K562 (cell line): ENCODE measurements at regions not wholly inside any gene's neighbourhood (a gene's known extent, or its start where the extent isn't known, plus 50 kb on each side); places are given as distances from the start of the nearest gene placed in this dataset.

Experiments
- ATAC-seq: fragments of 200-7000 bp; cut with Tn5 transposase; 3 replicates; pipeline ENCODE4 v1.9.1; 2020; ENCODE audit warnings: moderate library complexity
- BruUV-seq: library from RNA; stranded (reverse); fragments of 400-500 nt; replicated peaks from 2 replicates; lab custom pipeline; 2021; lab: Mats Ljungman, UMichigan
- CTCF ChIA-PET: fragments of 300-600 bp; formaldehyde crosslinking; extraction: SDS; loops from one replicate; lab custom pipeline; 2021; ENCODE audit warnings: low intra/inter-chr PET ratio; lab: Yijun Ruan, JAX
- POLR2A ChIA-PET: fragments of 300-600, 350-650 bp; sonication (Branson Sonifier 250); formaldehyde crosslinking; extraction: SDS; loops from one replicate; lab custom pipeline; 2021; ENCODE audit warnings: antibody characterized with exemption, inconsistent platforms; lab: Yijun Ruan, JAX
- DNase-seq, 4 experiments: peaks; one replicate each; pipeline versions ENCODE4 v3.0.0 to v3.0.0-alpha.2; 2011 to 2018; ENCODE audit warnings: low spot score in 3 of 4, mixed read lengths in 3 of 4; ENCODE audit errors: extremely low read depth in 1 of 4
- FAIRE-seq: peaks from 2 replicates; lab custom pipeline; 2011; peaks lifted over from hg19 to GRCh38; lab: Jason Lieb, UNC
- H2AFZ ChIP-seq: 2 replicates; pipeline ENCODE4 v1.6.0; 2011; ENCODE audit warnings: low read depth, low read length, control low read depth, inconsistent platforms
- H3K27ac ChIP-seq: fragments of 200-600 bp; 3 replicates; pipeline ENCODE4 v1.8.0; 2011; ENCODE audit warnings: low read depth, mild to moderate bottlenecking, control low read depth, inconsistent platforms, low read length, moderate library complexity, mixed read lengths; ENCODE audit errors: extremely low read depth
- H3K27me3 ChIP-seq, 2 experiments: fragments of 300-600 bp in 1 of 2; 2 replicates in 1 of 2; 3 replicates in 1 of 2; pipeline versions ENCODE4 v1.6.0 to v1.8.0; 2011; ENCODE audit warnings: inconsistent platforms in 2 of 2, low read length in 2 of 2, mild to moderate bottlenecking in 1 of 2, mixed read lengths in 1 of 2, moderate library complexity in 1 of 2; ENCODE audit not compliant: control insufficient read depth in 2 of 2, insufficient read depth in 2 of 2
- H3K36me3 ChIP-seq: fragments of 300-600 bp; 3 replicates; pipeline ENCODE4 v1.8.0; 2011; ENCODE audit warnings: mild to moderate bottlenecking, low read length, inconsistent platforms; ENCODE audit not compliant: control insufficient read depth, insufficient read depth
- H3K4me1 ChIP-seq, 2 experiments: fragments of 200-600 bp in 1 of 2; replicated peaks in 1 of 2; 2 replicates in 1 of 2; 3 replicates in 1 of 2; pipeline versions ENCODE4 v1.5.1 to v1.8.0; 2011; ENCODE audit warnings: inconsistent platforms in 2 of 2, low read length in 2 of 2, mild to moderate bottlenecking in 1 of 2, mixed read lengths in 1 of 2, moderate library complexity in 1 of 2; ENCODE audit not compliant: control insufficient read depth in 2 of 2, insufficient read depth in 2 of 2
- H3K4me2 ChIP-seq: 2 replicates; pipeline ENCODE4 v1.6.1; 2011; ENCODE audit warnings: low read length, control low read depth, inconsistent platforms, mixed read lengths; ENCODE audit not compliant: insufficient read depth
- H3K4me3 ChIP-seq: fragments of 200-600 bp; sonication (generic), shearing (Covaris generic); 2 replicates; pipeline ENCODE4 v1.5.1; 2016; ENCODE audit warnings: control low read depth, inconsistent platforms
- H3K79me2 ChIP-seq: fragments of 200-600 bp; 3 replicates; pipeline ENCODE4 v1.8.0; 2011; ENCODE audit warnings: low read length, inconsistent platforms; ENCODE audit not compliant: control insufficient read depth, insufficient read depth
- H3K9ac ChIP-seq, 2 experiments: 2 replicates each; pipeline versions ENCODE4 v1.6.0 to v1.6.1; 2011; ENCODE audit warnings: low read depth in 2 of 2, low read length in 2 of 2, control low read depth in 1 of 2, inconsistent platforms in 1 of 2, mild to moderate bottlenecking in 1 of 2, mixed read lengths in 1 of 2; ENCODE audit not compliant: insufficient read depth in 1 of 2
- H3K9me1 ChIP-seq: one replicate; pipeline ENCODE4 v1.6.0; 2011; ENCODE audit warnings: inconsistent platforms, mild to moderate bottlenecking, low read length, moderate library complexity; ENCODE audit not compliant: control insufficient read depth, insufficient read depth
- H3K9me3 ChIP-seq: replicated peaks from 2 replicates; pipeline ENCODE4 v1.5.1; 2011; ENCODE audit warnings: low read depth, low read length, inconsistent platforms; ENCODE audit not compliant: control insufficient read depth, insufficient read depth
- H4K20me1 ChIP-seq: replicated peaks from 2 replicates; pipeline ENCODE4 v1.6.1; 2011; ENCODE audit warnings: low read length, inconsistent platforms, mixed read lengths; ENCODE audit not compliant: control insufficient read depth, insufficient read depth
- AFF4 ChIP-seq: sonication (generic); formaldehyde crosslinking; IDR thresholded peaks from 2 replicates; pipeline ENCODE4 v1.8.0; 2023; ENCODE audit warnings: mild to moderate bottlenecking, missing genetic modification reagents
- HDAC8 ChIP-seq: fragments of 450-650 bp; IDR thresholded peaks from 2 replicates; pipeline ENCODE4 v1.6.1; 2016; ENCODE audit warnings: mild to moderate bottlenecking, missing genetic modification characterization, moderate library complexity, missing compliant biosample characterization
- IRF9 ChIP-seq: fragments of 450-650 bp; IDR thresholded peaks from 2 replicates; pipeline ENCODE4 v1.6.1; 2016; ENCODE audit warnings: missing biosample characterization, missing genetic modification characterization
- MTA1 ChIP-seq: fragments of 450-650 bp; IDR thresholded peaks from 2 replicates; pipeline ENCODE4 v1.6.1; 2017; ENCODE audit warnings: borderline replicate concordance
- POLR2H ChIP-seq: IDR thresholded peaks from 2 replicates; pipeline ENCODE4 v1.6.1; 2016; ENCODE audit warnings: missing genetic modification characterization, low read depth, mild to moderate bottlenecking, control low read depth, missing compliant biosample characterization, moderate library complexity
- UBTF ChIP-seq, 2 experiments: IDR thresholded peaks; 2 replicates each; pipeline ENCODE4 v1.6.1; 2012; ENCODE audit warnings: improper control_type of control experiment in 2 of 2, low read depth in 2 of 2, low read length in 2 of 2, borderline replicate concordance in 1 of 2
- ZHX1 ChIP-seq: fragments of 150-350 bp; conservative IDR thresholded peaks from 2 replicates; pipeline ENCODE4 v1.6.1; 2014; ENCODE audit warnings: low read length
- ZNF589 ChIP-seq: fragments of 200-800 bp; sonication (Bioruptor generic); IDR thresholded peaks from 2 replicates; pipeline ENCODE4 v1.6.1; 2016; ENCODE audit warnings: low read depth, missing genetic modification characterization, missing compliant biosample characterization
- ZNF77 ChIP-seq: fragments of 250-450 bp; sonication (Bioruptor Pico); IDR thresholded peaks from 2 replicates; pipeline ENCODE4 v1.5.0; 2020
- WGBS: fragments of 100-300 bp; shearing (Covaris generic); methylation state at CpG from one replicate; pipeline ENCODE4 v1.1.6; 2016; ENCODE audit warnings: low coverage, mixed read lengths; ENCODE audit not compliant: insufficient coverage; ENCODE audit errors: missing lambda C conversion rate; 5-methylcytosine and 5-hydroxymethylcytosine counted together
- in situ Hi-C: fragments of 300-500 bp; cut with MboI; formaldehyde crosslinking; loops from 4 replicates; pipeline ENCODE4 v1.15.0; 2018; ENCODE audit warnings: inconsistent platforms, mixed read lengths
- intact Hi-C: fragments of 100-400 bp; cut with micrococcal nuclease; formaldehyde crosslinking; loops from 2 replicates; pipeline ENCODE4 v1.14.2; 2022

- no peak for TF ChIP-seq ZHX1
These were observed 1084.2 kb upstream of the TENM3 start (continued) for GRCh38 chr4:181158971-181159370.

GRCh38 chr4:181161669-181162068 is 1081.5 kb upstream of the TENM3 start:
- H2AFZ ChIP-seq = no peak overlapping the region
- in situ Hi-C loops (no loop called here), intact Hi-C loops (no loop called here)
- no peaks in the 10 kb centered on the region for H3K27me3 ChIP-seq
- no peaks in the 10 kb centered on the region for H3K36me3 ChIP-seq
- ChIA-PET POLR2A (no interaction called here), CTCF (no interaction called here)
- WGBS = 9% methylated on average over 4 of the region's 4 CpGs
- no peaks in the 10 kb centered on the region for H3K4me1 ChIP-seq
- H4K20me1 ChIP-seq = no peaks in the 10 kb centered on the region
- BruUV-seq = no TSS peak
- no peaks in the 10 kb centered on the region for H3K9me3 ChIP-seq
- H3K79me2 ChIP-seq = no peaks in the 10 kb centered on the region
- H3K9ac ChIP-seq = no peak overlapping the region
- no peaks in the 10 kb centered on the region for H3K9me1 ChIP-seq
- FAIRE-seq = no peak
- no peak for DNase-seq
- no peak for ATAC-seq
- H3K4me3 ChIP-seq = no peak overlapping the region
- H3K4me2 ChIP-seq = no peak overlapping the region
- H3K27ac ChIP-seq = no peak overlapping the region
- TF ChIP-seq AFF4 (CRISPR knock-in tag) = no peak
- TF ChIP-seq ZNF589 (CRISPR knock-in tag) = no peak
- TF ChIP-seq MTA1 = no peak
- no peak for TF ChIP-seq HDAC8 (tag)
- TF ChIP-seq ZNF77 (CRISPR knock-in tag) = no peak
- TF ChIP-seq UBTF (IDR thresholded peaks at IDR 0.05; ENCODE audit: borderline replicate concordance in 1 of 2, low read depth in 2 of 2, low read length in 2 of 2) = no peak
- no peak for TF ChIP-seq IRF9 (tag)
- TF ChIP-seq POLR2H (tag) = no peak
